ENCODE measurements at regions not wholly inside any gene's neighbourhood (a gene's known extent, or its start where the extent isn't known, plus 50 kb on each side); places are given as distances from the start of the nearest gene placed in this dataset.

DNA sequence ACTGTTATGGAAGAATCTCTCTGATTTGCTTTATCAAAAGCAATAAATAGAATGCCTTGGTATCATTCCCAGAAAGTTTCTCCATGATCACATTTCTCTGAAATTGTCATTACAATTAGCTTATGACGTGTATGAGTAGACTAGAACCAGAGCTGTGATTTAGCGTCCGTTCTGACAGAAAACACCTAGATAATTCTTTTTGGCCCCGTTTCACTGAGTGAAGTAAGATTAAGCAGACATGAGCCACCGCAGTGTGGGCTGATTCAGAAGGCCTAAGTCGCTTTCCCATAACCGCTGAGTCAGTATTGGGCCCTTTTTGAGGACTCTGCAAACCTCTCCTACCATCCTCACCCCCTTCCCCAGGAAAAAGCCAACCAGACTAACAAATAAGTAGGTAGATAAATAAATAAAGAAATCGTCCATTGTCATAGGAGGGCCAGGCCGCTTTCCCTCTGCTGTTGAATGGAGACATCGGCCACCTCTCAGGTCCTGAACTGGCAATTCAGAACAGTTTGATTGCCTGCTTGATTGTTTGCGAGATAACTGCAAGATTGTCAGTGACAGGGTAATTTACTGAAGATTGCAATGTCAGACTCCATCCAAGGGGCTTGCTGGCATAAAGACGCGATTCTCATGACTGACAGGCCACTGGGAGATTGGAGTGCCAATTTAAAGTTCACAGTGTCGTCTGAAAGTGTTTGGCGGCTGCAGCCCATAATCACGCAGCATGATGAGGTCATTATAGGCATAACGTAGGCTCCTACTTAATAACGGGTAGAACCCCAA, 105.0 kb upstream of the WWC1 start:
- Mint-ChIP-seq H3K4me3 (ENCODE audit: unreplicated experiment) (no peak overlapping the region), H3K36me3 (ENCODE audit: low read depth) (no peaks in the 10 kb centered on the region), H3K27me3 (ENCODE audit: low read depth) (no peaks in the 10 kb centered on the region), H3K27ac (ENCODE audit: unreplicated experiment) (no peak overlapping the region), H3K4me1 (ENCODE audit: low read depth) (no peaks in the 10 kb centered on the region), H3K9me3 (ENCODE audit: low read depth) (no peaks in the 10 kb centered on the region)
- TF ChIP-seq CTCF (IDR thresholded peaks at IDR 0.05) = no peak
- DNase-seq (ENCODE audit: low spot score) = no peak

GRCh38 chr5:168187614-168188013, 103.8 kb upstream of the WWC1 start:
- no peak for TF ChIP-seq CTCF (IDR thresholded peaks at IDR 0.05)
- no peak for DNase-seq (ENCODE audit: low spot score)
- Mint-ChIP-seq H3K9me3 (ENCODE audit: low read depth) (no peaks in the 10 kb centered on the region), H3K4me3 (ENCODE audit: unreplicated experiment) (no peak overlapping the region), H3K36me3 (ENCODE audit: low read depth) (no peaks in the 10 kb centered on the region), H3K4me1 (ENCODE audit: low read depth) (no peaks in the 10 kb centered on the region), H3K27me3 (ENCODE audit: low read depth) (no peaks in the 10 kb centered on the region), H3K27ac (ENCODE audit: unreplicated experiment) (no peak overlapping the region)

- DNase-seq (ENCODE audit: low spot score) = no peak
- Mint-ChIP-seq H3K27ac (ENCODE audit: unreplicated experiment) (no peak overlapping the region), H3K4me3 (ENCODE audit: unreplicated experiment) (no peak overlapping the region), H3K27me3 (ENCODE audit: low read depth) (no peaks in the 10 kb centered on the region), H3K36me3 (ENCODE audit: low read depth) (no peaks in the 10 kb centered on the region), H3K9me3 (ENCODE audit: low read depth) (no peaks in the 10 kb centered on the region), H3K4me1 (ENCODE audit: low read depth) (no peaks in the 10 kb centered on the region)
- TF ChIP-seq CTCF (IDR thresholded peaks at IDR 0.05) = no peak
Observed at GRCh38 chr5:168188182-168188581, 103.3 kb upstream of the WWC1 start.

- no peak overlapping the region for H3K27ac Mint-ChIP-seq (ENCODE audit: unreplicated experiment)
- no peak overlapping the region for H3K4me3 Mint-ChIP-seq (ENCODE audit: unreplicated experiment)
- no peak for DNase-seq (ENCODE audit: low spot score)
- no peaks in the 10 kb centered on the region for H3K9me3 Mint-ChIP-seq (ENCODE audit: low read depth)
- TF ChIP-seq CTCF (IDR thresholded peaks at IDR 0.05) = no peak
- peaks cover 5% of the 10 kb centered on the region for H3K4me1 Mint-ChIP-seq (ENCODE audit: low read depth)
- peaks cover 7% of the 10 kb centered on the region for H3K27me3 Mint-ChIP-seq (ENCODE audit: low read depth)
- no peaks in the 10 kb centered on the region for H3K36me3 Mint-ChIP-seq (ENCODE audit: low read depth)
Observed at GRCh38 chr5:168192120-168192519, 99.3 kb upstream of the WWC1 start.

- Mint-ChIP-seq H3K9me3 (ENCODE audit: low read depth) (no peaks in the 10 kb centered on the region), H3K4me1 (ENCODE audit: low read depth) (peaks cover 5% of the 10 kb centered on the region), H3K27me3 (ENCODE audit: low read depth) (peaks cover 7% of the 10 kb centered on the region), H3K4me3 (ENCODE audit: unreplicated experiment) (no peak overlapping the region), H3K27ac (ENCODE audit: unreplicated experiment) (no peak overlapping the region), H3K36me3 (ENCODE audit: low read depth) (no peaks in the 10 kb centered on the region)
- no peak for DNase-seq (ENCODE audit: low spot score)
- TF ChIP-seq CTCF (IDR thresholded peaks at IDR 0.05) = no peak
Observed at GRCh38 chr5:168193493-168194250, 97.8 kb upstream of the WWC1 start.
